Activated CD4-positive, alpha-beta memory T cell treated with anti-CD3 and anti-CD28 coated beads for 36 hours (primary cell): ENCODE measurements at regions not wholly inside any gene's neighbourhood (a gene's known extent, or its start where the extent isn't known, plus 50 kb on each side); places are given as distances from the start of the nearest gene placed in this dataset.

Experiments
- CTCF ChIA-PET: fragments of 350-600 bp; sonication (Branson Sonifier 250); formaldehyde crosslinking; loops from one replicate; lab custom pipeline; 2021; ENCODE audit warnings: antibody characterized with exemption, inconsistent platforms; lab: Charles Lee
- POLR2A ChIA-PET: fragments of 350-600 bp; sonication (Branson Sonifier 250); formaldehyde crosslinking; loops from one replicate; lab custom pipeline; 2021; ENCODE audit warnings: antibody characterized with exemption; lab: Charles Lee
- DNase-seq: peaks from one replicate; pipeline ENCODE4 v3.0.0-alpha.2; 2020
- H3K27ac Mint-ChIP-seq: one replicate; pipeline ENCODE4 v1.8.0; 2021; ENCODE audit warnings: mixed read lengths
- H3K27me3 Mint-ChIP-seq: one replicate; pipeline ENCODE4 v1.8.0; 2021; ENCODE audit warnings: mixed read lengths
- H3K36me3 Mint-ChIP-seq: one replicate; pipeline ENCODE4 v1.8.0; 2021; ENCODE audit warnings: mixed read lengths
- H3K4me1 Mint-ChIP-seq: one replicate; pipeline ENCODE4 v1.8.0; 2021; ENCODE audit warnings: low read depth, mixed read lengths
- H3K4me3 Mint-ChIP-seq: one replicate; pipeline ENCODE4 v1.8.0; 2021; ENCODE audit warnings: mild to moderate bottlenecking, mixed read lengths
- H3K9me3 Mint-ChIP-seq: one replicate; pipeline ENCODE4 v1.8.0; 2021; ENCODE audit warnings: mixed read lengths
- intact Hi-C: fragments of 100-400 bp; cut with micrococcal nuclease; formaldehyde crosslinking; loops from one replicate; pipeline ENCODE4 v1.15.1; 2023

GRCh38 chr5:23029290-23029689 lies 176.1 kb upstream of the CDH12 start:
- H3K9me3 Mint-ChIP-seq = peaks cover 11% of the 10 kb centered on the region

GRCh38 chr5:23028445-23029021 lies 175.4 kb upstream of the CDH12 start:
- Mint-ChIP-seq H3K36me3 (no peaks in the 10 kb centered on the region), H3K27ac (no peak overlapping the region), H3K4me1 (no peaks in the 10 kb centered on the region), H3K9me3 (peaks cover 11% of the 10 kb centered on the region), H3K27me3 (no peaks in the 10 kb centered on the region), H3K4me3 (no peak overlapping the region)
- ChIA-PET CTCF (interaction anchor here (0.6 kb wide), 1 partner anchor 633 kb away, joined by 5 read pairs; no protein-coding TSS in a partner anchor), POLR2A (no interaction called here)
- intact Hi-C loops = no loop called here
- DNase-seq = no peak

More at GRCh38 chr5:23029290-23029689, 176.1 kb upstream of the CDH12 start:
- Mint-ChIP-seq H3K36me3 (no peaks in the 10 kb centered on the region), H3K4me1 (no peaks in the 10 kb centered on the region), H3K27me3 (no peaks in the 10 kb centered on the region), H3K4me3 (no peak overlapping the region), H3K27ac (no peak overlapping the region)
- DNase-seq = no peak
- intact Hi-C loops = no loop called here
- POLR2A ChIA-PET = no interaction called here
- CTCF ChIA-PET = no interaction called here

- peaks cover 11% of the 10 kb centered on the region for H3K9me3 Mint-ChIP-seq
- intact Hi-C loops = no loop called here
- no peaks in the 10 kb centered on the region for H3K27me3 Mint-ChIP-seq
- ChIA-PET CTCF (interaction anchor here (0.6 kb wide), 1 partner anchor 632 kb away, joined by 5 read pairs; no protein-coding TSS in a partner anchor), POLR2A (no interaction called here)
- no peak overlapping the region for H3K27ac Mint-ChIP-seq
- no peak for DNase-seq
- no peak overlapping the region for H3K4me3 Mint-ChIP-seq
- no peaks in the 10 kb centered on the region for H3K4me1 Mint-ChIP-seq
- H3K36me3 Mint-ChIP-seq = no peaks in the 10 kb centered on the region
Measured at GRCh38 chr5:23027830-23028229, 174.7 kb upstream of the CDH12 start.

GRCh38 chr5:23027331-23027730 lies 174.2 kb upstream of the CDH12 start:
- Mint-ChIP-seq H3K4me3 (no peak overlapping the region), H3K4me1 (no peaks in the 10 kb centered on the region), H3K27ac (no peak overlapping the region), H3K36me3 (no peaks in the 10 kb centered on the region), H3K27me3 (no peaks in the 10 kb centered on the region), H3K9me3 (peaks cover 11% of the 10 kb centered on the region)
- no peak for DNase-seq
- ChIA-PET POLR2A (no interaction called here), CTCF (no interaction called here)
- intact Hi-C loops = no loop called here

GRCh38 chr5:23026252-23027170 lies 173.4 kb upstream of the CDH12 start:
- Mint-ChIP-seq H3K9me3 (peaks cover 11% of the 10 kb centered on the region), H3K36me3 (no peaks in the 10 kb centered on the region), H3K4me1 (no peaks in the 10 kb centered on the region), H3K4me3 (no peak overlapping the region), H3K27me3 (no peaks in the 10 kb centered on the region), H3K27ac (no peak overlapping the region)
- intact Hi-C loops = no loop called here
- ChIA-PET POLR2A (no interaction called here), CTCF (no interaction called here)
- no peak for DNase-seq

- intact Hi-C loops = no loop called here
- no peaks in the 10 kb centered on the region for H3K36me3 Mint-ChIP-seq
- CTCF ChIA-PET = no interaction called here
Measured at GRCh38 chr5:23025629-23026233, 172.6 kb upstream of the CDH12 start.

GRCh38 chr5:23024470-23024869 lies 171.3 kb upstream of the CDH12 start:
- no peaks in the 10 kb centered on the region for H3K4me1 Mint-ChIP-seq
- H3K27ac Mint-ChIP-seq = no peak overlapping the region
- no peak overlapping the region for H3K4me3 Mint-ChIP-seq
- CTCF ChIA-PET = no interaction called here
- no peak for DNase-seq
- H3K9me3 Mint-ChIP-seq = peaks cover 17% of the 10 kb centered on the region
- no peaks in the 10 kb centered on the region for H3K36me3 Mint-ChIP-seq
- H3K27me3 Mint-ChIP-seq = no peaks in the 10 kb centered on the region
- intact Hi-C loops = no loop called here
- POLR2A ChIA-PET = no interaction called here

More at GRCh38 chr5:23025629-23026233, 172.6 kb upstream of the CDH12 start:
- DNase-seq = no peak
- peaks cover 14% of the 10 kb centered on the region for H3K9me3 Mint-ChIP-seq
- H3K27me3 Mint-ChIP-seq = no peaks in the 10 kb centered on the region
- H3K4me3 Mint-ChIP-seq = no peak overlapping the region
- POLR2A ChIA-PET = no interaction called here
- H3K27ac Mint-ChIP-seq = no peak overlapping the region
- no peaks in the 10 kb centered on the region for H3K4me1 Mint-ChIP-seq

- H3K27ac Mint-ChIP-seq = no peak overlapping the region
- no peaks in the 10 kb centered on the region for H3K36me3 Mint-ChIP-seq
- intact Hi-C loops = no loop called here
- ChIA-PET CTCF (no interaction called here), POLR2A (no interaction called here)
- DNase-seq = no peak
- H3K27me3 Mint-ChIP-seq = no peaks in the 10 kb centered on the region
- H3K9me3 Mint-ChIP-seq = peaks cover 8% of the 10 kb centered on the region
- H3K4me1 Mint-ChIP-seq = peaks cover 5% of the 10 kb centered on the region
- H3K4me3 Mint-ChIP-seq = no peak overlapping the region
Measured at GRCh38 chr5:23014825-23015224, 161.7 kb upstream of the CDH12 start.

- ChIA-PET CTCF (no interaction called here), POLR2A (no interaction called here)
- Mint-ChIP-seq H3K36me3 (no peaks in the 10 kb centered on the region), H3K4me3 (no peak overlapping the region), H3K9me3 (peaks cover 6% of the 10 kb centered on the region), H3K4me1 (peaks cover 5% of the 10 kb centered on the region), H3K27ac (no peak overlapping the region), H3K27me3 (no peaks in the 10 kb centered on the region)
- intact Hi-C loops = no loop called here
- no peak for DNase-seq
Measured at GRCh38 chr5:23014266-23014665, 161.1 kb upstream of the CDH12 start.

- no peaks in the 10 kb centered on the region for H3K36me3 Mint-ChIP-seq
- DNase-seq = no peak
- H3K4me3 Mint-ChIP-seq = peak overlapping the region; percentile 26
- ChIA-PET CTCF (no interaction called here), POLR2A (no interaction called here)
- no peak overlapping the region for H3K27ac Mint-ChIP-seq
- peaks cover 5% of the 10 kb centered on the region for H3K4me1 Mint-ChIP-seq
- H3K27me3 Mint-ChIP-seq = no peaks in the 10 kb centered on the region
- intact Hi-C loops = no loop called here
- H3K9me3 Mint-ChIP-seq = peaks cover 6% of the 10 kb centered on the region
Measured at GRCh38 chr5:23013395-23013998, 160.4 kb upstream of the CDH12 start.

- no peaks in the 10 kb centered on the region for H3K27me3 Mint-ChIP-seq
- H3K9me3 Mint-ChIP-seq = peaks cover 6% of the 10 kb centered on the region
- POLR2A ChIA-PET = no interaction called here
- intact Hi-C loops = no loop called here
- CTCF ChIA-PET = no interaction called here
- H3K4me1 Mint-ChIP-seq = peaks cover 5% of the 10 kb centered on the region
- peak overlapping the region; percentile 26 for H3K4me3 Mint-ChIP-seq
- no peak for DNase-seq
- H3K27ac Mint-ChIP-seq = no peak overlapping the region
- no peaks in the 10 kb centered on the region for H3K36me3 Mint-ChIP-seq
Measured at GRCh38 chr5:23012842-23013241, 159.7 kb upstream of the CDH12 start.

- no peak for DNase-seq
- Mint-ChIP-seq H3K9me3 (peaks cover 3% of the 10 kb centered on the region), H3K36me3 (no peaks in the 10 kb centered on the region), H3K27ac (no peak overlapping the region), H3K4me1 (no peaks in the 10 kb centered on the region), H3K4me3 (no peak overlapping the region), H3K27me3 (no peaks in the 10 kb centered on the region)
- ChIA-PET POLR2A (no interaction called here), CTCF (no interaction called here)
- intact Hi-C loops = no loop called here
Measured at GRCh38 chr5:23007762-23008161, 154.6 kb upstream of the CDH12 start.
